SK-N-MC (cell line): ENCODE measurements at regions not wholly inside any gene's neighbourhood (a gene's known extent, or its start where the extent isn't known, plus 50 kb on each side); places are given as distances from the start of the nearest gene placed in this dataset.

Experiments used
- DNase-seq: peaks from one replicate; pipeline ENCODE4 v3.0.0-alpha.2; 2011; ENCODE audit warnings: low read depth, low spot score
- H3K27ac ChIP-seq: fragments of 200-600 bp; sonication (generic); 2 replicates; pipeline ENCODE4 v1.5.1; 2016; ENCODE audit warnings: mixed run types
- H3K36me3 ChIP-seq: fragments of 200-600 bp; sonication (generic); 2 replicates; pipeline ENCODE4 v1.6.1; 2017; ENCODE audit warnings: antibody characterized with exemption, low read length, mixed read lengths; ENCODE audit not compliant: insufficient read depth
- H3K4me3 ChIP-seq: fragments of 200-600 bp; sonication (generic); 2 replicates; pipeline ENCODE4 v1.5.1; 2016
- H3K9ac ChIP-seq: fragments of 200-600 bp; sonication (generic); 2 replicates; pipeline ENCODE4 v1.8.0; 2017; ENCODE audit warnings: mixed run types, mixed read lengths; ENCODE audit not compliant: insufficient read length
- H3K9me3 ChIP-seq: fragments of 200-600 bp; sonication (generic); 2 replicates; pipeline ENCODE4 v1.6.1; 2017; ENCODE audit warnings: low read depth, mild to moderate bottlenecking, antibody characterized with exemption, low read length, moderate library complexity, mixed read lengths
- EZH2 ChIP-seq: fragments of 200-600 bp; sonication (generic); IDR thresholded peaks from one replicate; pipeline ENCODE4 v1.6.1; 2017; ENCODE audit warnings: antibody characterized with exemption
- FOXP2 ChIP-seq: optimal IDR thresholded peaks from 2 replicates; pipeline ENCODE3; 2011; ENCODE audit warnings: mild to moderate bottlenecking, moderate library complexity; ENCODE audit not compliant: insufficient read depth; ENCODE audit errors: extremely low read length, control extremely low read depth
- POLR2AphosphoS5 ChIP-seq: IDR thresholded peaks from 2 replicates; pipeline ENCODE4 v1.6.1; 2012; ENCODE audit warnings: mild to moderate bottlenecking, low read depth, low read length, borderline replicate concordance

GRCh38 chrX:7789200-7789599, 53.8 kb upstream of the VCX start:
- TF ChIP-seq FOXP2 (no peak), POLR2AphosphoS5 (no peak), EZH2 (no peak)
- Histone ChIP-seq H3K27ac (no peak overlapping the region), H3K4me3 (no peak overlapping the region), H3K9me3 (no peaks in the 10 kb centered on the region), H3K9ac (no peak overlapping the region), H3K36me3 (no peaks in the 10 kb centered on the region)
- DNase-seq, result no peak

- Histone ChIP-seq H3K9me3 (no peaks in the 10 kb centered on the region), H3K27ac (no peak overlapping the region), H3K4me3 (no peak overlapping the region), H3K36me3 (no peaks in the 10 kb centered on the region), H3K9ac (no peak overlapping the region)
- no peak for DNase-seq
- TF ChIP-seq FOXP2 (no peak), EZH2 (no peak), POLR2AphosphoS5 (no peak)
Measured at GRCh38 chrX:7788334-7788733, 54.6 kb upstream of the VCX start.

DNA sequence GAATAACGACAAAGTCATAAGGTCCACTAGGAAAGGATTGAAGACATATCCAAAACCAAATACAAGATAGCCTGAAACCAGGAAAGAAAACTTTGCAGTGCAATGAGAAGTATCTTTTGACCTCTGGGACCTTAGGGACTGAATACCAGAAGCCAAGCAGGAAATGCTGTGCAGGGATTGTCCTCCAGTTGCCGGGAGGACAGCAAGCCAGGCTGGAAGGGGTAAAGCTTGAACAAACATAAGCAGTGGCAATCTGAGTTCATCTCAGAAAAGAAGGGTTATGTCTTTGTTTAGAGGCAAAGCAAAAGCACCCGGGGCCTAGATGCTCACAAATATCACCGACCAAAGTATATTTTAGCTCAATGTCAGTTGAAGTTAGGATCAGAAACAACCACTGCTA, 55.3 kb upstream of the VCX start:
- no peak overlapping the region for H3K9ac ChIP-seq
- H3K36me3 ChIP-seq, result no peaks in the 10 kb centered on the region
- H3K27ac ChIP-seq, result no peak overlapping the region
- no peak for DNase-seq
- TF ChIP-seq POLR2AphosphoS5 (no peak), EZH2 (no peak), FOXP2 (no peak)
- no peaks in the 10 kb centered on the region for H3K9me3 ChIP-seq
- no peak overlapping the region for H3K4me3 ChIP-seq

DNA sequence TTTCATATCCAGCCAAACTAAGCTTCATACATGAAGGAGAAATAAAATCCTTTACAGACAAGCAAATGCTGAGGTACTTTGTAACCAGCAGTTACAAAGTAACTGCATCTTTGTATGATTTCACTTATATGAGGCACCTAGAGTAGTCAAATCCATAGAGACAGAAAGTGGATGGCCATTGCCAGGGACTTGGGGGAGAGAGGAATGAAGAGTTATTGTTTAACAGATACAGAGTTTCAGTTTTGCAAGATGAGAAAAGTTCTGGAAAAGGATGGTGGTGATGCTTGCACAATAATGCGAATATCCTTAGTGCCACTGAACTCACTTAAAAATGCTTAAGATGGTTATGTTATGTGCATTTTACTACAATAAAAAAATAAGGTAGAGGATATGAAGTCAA, 58.4 kb upstream of the VCX start:
- H3K36me3 ChIP-seq, result no peaks in the 10 kb centered on the region
- no peak for DNase-seq
- no peaks in the 10 kb centered on the region for H3K9me3 ChIP-seq
- H3K27ac ChIP-seq, result no peak overlapping the region
- H3K9ac ChIP-seq, result no peak overlapping the region
- TF ChIP-seq POLR2AphosphoS5 (no peak), EZH2 (no peak), FOXP2 (no peak)
- no peak overlapping the region for H3K4me3 ChIP-seq

- TF ChIP-seq EZH2, result no peak
- no peak for TF ChIP-seq POLR2AphosphoS5
- Histone ChIP-seq H3K4me3 (no peak overlapping the region), H3K9ac (no peak overlapping the region), H3K27ac (no peak overlapping the region), H3K9me3 (no peaks in the 10 kb centered on the region), H3K36me3 (no peaks in the 10 kb centered on the region)
- DNase-seq, result no peak
Measured at GRCh38 chrX:7779644-7780043, 63.3 kb upstream of the VCX start.

GRCh38 chrX:7775987-7776386, 67.0 kb upstream of the VCX start:
- Histone ChIP-seq H3K36me3 (no peaks in the 10 kb centered on the region), H3K9ac (no peak overlapping the region), H3K4me3 (no peak overlapping the region), H3K27ac (no peak overlapping the region), H3K9me3 (no peaks in the 10 kb centered on the region)
- no peak for DNase-seq
- TF ChIP-seq POLR2AphosphoS5 (no peak), EZH2 (no peak), FOXP2 (no peak)

DNA sequence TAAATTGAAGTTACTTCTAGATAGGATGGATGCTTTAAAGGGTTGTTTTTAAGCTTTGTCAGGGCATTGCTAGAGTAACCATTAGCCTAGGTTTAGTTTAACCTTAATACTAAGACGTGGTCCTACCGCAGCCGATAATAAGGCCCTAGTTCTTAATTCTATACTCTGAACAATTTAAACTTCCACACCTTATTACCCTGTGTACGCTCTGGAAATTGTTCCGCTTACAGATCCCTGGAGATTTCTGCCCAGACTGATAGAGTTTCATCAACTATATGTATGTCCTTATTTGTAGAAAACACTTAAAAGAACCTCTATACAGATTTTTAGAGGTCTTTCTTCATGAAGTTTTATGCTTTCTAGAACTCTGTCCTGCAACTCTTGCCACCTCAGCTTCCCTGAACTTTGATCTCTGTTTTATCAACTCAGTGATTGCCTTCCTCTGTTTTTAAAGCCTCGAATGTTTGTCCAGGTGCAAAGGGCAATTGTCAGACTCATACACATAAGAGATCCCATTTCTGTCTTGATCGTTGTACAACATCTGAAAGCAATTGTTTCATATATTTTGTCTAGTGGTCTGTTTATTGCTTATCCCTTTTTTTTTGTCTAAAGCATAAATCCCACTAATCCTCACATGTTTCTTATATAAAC, 71.1 kb upstream of the VCX start:
- no peak overlapping the region for H3K27ac ChIP-seq
- no peak overlapping the region for H3K9ac ChIP-seq
- DNase-seq, result no peak
- H3K36me3 ChIP-seq, result no peaks in the 10 kb centered on the region
- H3K4me3 ChIP-seq, result no peak overlapping the region
- no peaks in the 10 kb centered on the region for H3K9me3 ChIP-seq
- TF ChIP-seq POLR2AphosphoS5 (no peak), FOXP2 (no peak), EZH2 (no peak)

DNA sequence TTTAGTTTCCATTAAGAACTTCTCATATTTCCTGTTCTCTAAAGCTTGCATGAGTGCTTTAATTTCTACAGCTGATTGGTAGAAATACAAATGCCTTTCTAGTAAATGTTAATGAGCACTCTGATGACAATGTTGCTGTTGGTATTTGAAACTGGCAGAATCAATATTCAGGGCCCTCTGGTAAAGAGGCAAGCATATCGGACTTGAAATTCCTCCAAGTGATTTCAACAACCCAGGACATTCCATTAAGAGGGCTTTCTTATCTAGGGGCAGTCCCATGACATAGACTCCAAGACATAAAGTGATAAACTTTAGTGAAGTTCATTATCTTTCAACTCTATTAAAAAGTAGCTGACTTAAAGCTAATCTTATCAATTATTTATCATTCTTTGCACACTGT, 83.1 kb upstream of the VCX start:
- H3K36me3 ChIP-seq, result no peaks in the 10 kb centered on the region

DNA sequence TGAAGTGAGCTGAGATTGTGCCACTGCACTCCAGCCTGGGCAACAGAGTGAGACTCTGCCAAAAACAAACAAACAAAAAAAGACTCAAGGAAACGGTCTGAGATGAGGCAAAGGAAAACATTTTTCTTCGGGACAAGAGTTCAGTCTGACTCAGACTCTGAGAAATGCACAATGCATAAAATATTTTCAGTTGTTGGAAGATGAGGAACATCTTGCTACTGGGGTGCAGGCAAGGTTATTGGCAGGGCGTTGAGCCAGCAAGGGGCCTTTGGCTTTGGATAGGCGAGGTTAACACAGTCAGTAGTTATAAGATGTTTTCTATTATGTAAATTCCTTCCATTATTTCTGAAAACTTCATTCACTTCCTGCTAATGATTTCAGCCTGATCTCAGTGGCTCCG, 96.1 kb upstream of the VCX start:
- no peak overlapping the region for H3K4me3 ChIP-seq
- no peak overlapping the region for H3K27ac ChIP-seq
- H3K9me3 ChIP-seq, result no peaks in the 10 kb centered on the region
- TF ChIP-seq POLR2AphosphoS5, result no peak
- no peak for TF ChIP-seq FOXP2
- no peak overlapping the region for H3K9ac ChIP-seq
- DNase-seq, result no peak
- no peaks in the 10 kb centered on the region for H3K36me3 ChIP-seq

More for the DNA sequence above, 83.1 kb upstream of the VCX start:
- TF ChIP-seq FOXP2, result no peak
- TF ChIP-seq POLR2AphosphoS5, result no peak
- no peak for TF ChIP-seq EZH2
- Histone ChIP-seq H3K27ac (no peak overlapping the region), H3K4me3 (no peak overlapping the region), H3K9ac (no peak overlapping the region), H3K9me3 (no peaks in the 10 kb centered on the region)
- no peak for DNase-seq
